H1 (cell line): ENCODE measurements at regions not wholly inside any gene's neighbourhood (a gene's known extent, or its start where the extent isn't known, plus 50 kb on each side); places are given as distances from the start of the nearest gene placed in this dataset.

Source experiments
- ASH2L ChIP-seq: fragments of 200-600, 300-600 bp; sonication (generic); IDR thresholded peaks from one replicate; pipeline ENCODE4 v1.7.1; 2017; ENCODE audit warnings: low read length
- BRCA1 ChIP-seq: IDR thresholded peaks from 2 replicates; pipeline ENCODE4 v1.6.1; 2012; ENCODE audit warnings: low read depth, low read length, improper control_type of control experiment
- KDM4A ChIP-seq: IDR thresholded peaks from one replicate; pipeline ENCODE4 v1.7.1; 2012; ENCODE audit warnings: low read depth, mild to moderate bottlenecking, moderate library complexity, low read length, inconsistent platforms; ENCODE audit not compliant: severe bottlenecking
- TAF7 ChIP-seq: optimal IDR thresholded peaks from 2 replicates; pipeline ENCODE3; 2011; ENCODE audit warnings: low read depth, mild to moderate bottlenecking, inconsistent platforms, low read length, moderate library complexity, borderline replicate concordance
- ZNF274 ChIP-seq: IDR thresholded peaks from 2 replicates; pipeline ENCODE4 v1.7.0; 2012; ENCODE audit warnings: low read length, borderline replicate concordance; ENCODE audit errors: extremely low read depth
- TF ChIP-seq, protein P1 (sequence below): fragments of 300-600 bp; sonication (generic); IDR thresholded peaks from 2 replicates; pipeline ENCODE4 v1.7.1; 2012; ENCODE audit warnings: low read length, moderate library complexity, mild to moderate bottlenecking, inconsistent platforms; ENCODE audit not compliant: insufficient replicate concordance
- TF ChIP-seq, protein P2 (sequence below): IDR thresholded peaks from 2 replicates; pipeline ENCODE4 v1.6.1; 2012; ENCODE audit warnings: inconsistent platforms
- TF ChIP-seq, protein P3 (sequence below): IDR thresholded peaks from 2 replicates; pipeline ENCODE4 v1.6.1; 2012; ENCODE audit warnings: inconsistent platforms

DNA sequence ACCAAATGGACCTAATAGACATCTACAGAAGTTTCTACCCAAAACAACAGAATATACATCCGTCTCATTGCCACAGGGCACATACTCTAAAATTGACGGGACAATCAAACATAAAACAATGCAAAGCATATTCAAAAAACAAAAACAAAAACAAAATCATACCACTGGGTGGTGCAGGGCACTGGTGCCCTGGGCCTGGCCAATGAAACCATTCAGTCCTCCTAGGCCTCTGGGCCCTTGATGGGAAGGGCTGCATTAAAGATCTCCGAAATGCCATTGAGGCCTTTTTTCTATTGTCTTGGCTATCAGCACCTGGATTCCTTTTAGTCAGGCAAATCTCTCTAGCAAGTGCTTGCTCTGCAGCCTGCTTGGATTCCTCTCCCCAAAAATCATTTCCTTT lies 213.9 kb upstream of the ZCCHC13 start (continued):
- TF ChIP-seq, protein P1, sequence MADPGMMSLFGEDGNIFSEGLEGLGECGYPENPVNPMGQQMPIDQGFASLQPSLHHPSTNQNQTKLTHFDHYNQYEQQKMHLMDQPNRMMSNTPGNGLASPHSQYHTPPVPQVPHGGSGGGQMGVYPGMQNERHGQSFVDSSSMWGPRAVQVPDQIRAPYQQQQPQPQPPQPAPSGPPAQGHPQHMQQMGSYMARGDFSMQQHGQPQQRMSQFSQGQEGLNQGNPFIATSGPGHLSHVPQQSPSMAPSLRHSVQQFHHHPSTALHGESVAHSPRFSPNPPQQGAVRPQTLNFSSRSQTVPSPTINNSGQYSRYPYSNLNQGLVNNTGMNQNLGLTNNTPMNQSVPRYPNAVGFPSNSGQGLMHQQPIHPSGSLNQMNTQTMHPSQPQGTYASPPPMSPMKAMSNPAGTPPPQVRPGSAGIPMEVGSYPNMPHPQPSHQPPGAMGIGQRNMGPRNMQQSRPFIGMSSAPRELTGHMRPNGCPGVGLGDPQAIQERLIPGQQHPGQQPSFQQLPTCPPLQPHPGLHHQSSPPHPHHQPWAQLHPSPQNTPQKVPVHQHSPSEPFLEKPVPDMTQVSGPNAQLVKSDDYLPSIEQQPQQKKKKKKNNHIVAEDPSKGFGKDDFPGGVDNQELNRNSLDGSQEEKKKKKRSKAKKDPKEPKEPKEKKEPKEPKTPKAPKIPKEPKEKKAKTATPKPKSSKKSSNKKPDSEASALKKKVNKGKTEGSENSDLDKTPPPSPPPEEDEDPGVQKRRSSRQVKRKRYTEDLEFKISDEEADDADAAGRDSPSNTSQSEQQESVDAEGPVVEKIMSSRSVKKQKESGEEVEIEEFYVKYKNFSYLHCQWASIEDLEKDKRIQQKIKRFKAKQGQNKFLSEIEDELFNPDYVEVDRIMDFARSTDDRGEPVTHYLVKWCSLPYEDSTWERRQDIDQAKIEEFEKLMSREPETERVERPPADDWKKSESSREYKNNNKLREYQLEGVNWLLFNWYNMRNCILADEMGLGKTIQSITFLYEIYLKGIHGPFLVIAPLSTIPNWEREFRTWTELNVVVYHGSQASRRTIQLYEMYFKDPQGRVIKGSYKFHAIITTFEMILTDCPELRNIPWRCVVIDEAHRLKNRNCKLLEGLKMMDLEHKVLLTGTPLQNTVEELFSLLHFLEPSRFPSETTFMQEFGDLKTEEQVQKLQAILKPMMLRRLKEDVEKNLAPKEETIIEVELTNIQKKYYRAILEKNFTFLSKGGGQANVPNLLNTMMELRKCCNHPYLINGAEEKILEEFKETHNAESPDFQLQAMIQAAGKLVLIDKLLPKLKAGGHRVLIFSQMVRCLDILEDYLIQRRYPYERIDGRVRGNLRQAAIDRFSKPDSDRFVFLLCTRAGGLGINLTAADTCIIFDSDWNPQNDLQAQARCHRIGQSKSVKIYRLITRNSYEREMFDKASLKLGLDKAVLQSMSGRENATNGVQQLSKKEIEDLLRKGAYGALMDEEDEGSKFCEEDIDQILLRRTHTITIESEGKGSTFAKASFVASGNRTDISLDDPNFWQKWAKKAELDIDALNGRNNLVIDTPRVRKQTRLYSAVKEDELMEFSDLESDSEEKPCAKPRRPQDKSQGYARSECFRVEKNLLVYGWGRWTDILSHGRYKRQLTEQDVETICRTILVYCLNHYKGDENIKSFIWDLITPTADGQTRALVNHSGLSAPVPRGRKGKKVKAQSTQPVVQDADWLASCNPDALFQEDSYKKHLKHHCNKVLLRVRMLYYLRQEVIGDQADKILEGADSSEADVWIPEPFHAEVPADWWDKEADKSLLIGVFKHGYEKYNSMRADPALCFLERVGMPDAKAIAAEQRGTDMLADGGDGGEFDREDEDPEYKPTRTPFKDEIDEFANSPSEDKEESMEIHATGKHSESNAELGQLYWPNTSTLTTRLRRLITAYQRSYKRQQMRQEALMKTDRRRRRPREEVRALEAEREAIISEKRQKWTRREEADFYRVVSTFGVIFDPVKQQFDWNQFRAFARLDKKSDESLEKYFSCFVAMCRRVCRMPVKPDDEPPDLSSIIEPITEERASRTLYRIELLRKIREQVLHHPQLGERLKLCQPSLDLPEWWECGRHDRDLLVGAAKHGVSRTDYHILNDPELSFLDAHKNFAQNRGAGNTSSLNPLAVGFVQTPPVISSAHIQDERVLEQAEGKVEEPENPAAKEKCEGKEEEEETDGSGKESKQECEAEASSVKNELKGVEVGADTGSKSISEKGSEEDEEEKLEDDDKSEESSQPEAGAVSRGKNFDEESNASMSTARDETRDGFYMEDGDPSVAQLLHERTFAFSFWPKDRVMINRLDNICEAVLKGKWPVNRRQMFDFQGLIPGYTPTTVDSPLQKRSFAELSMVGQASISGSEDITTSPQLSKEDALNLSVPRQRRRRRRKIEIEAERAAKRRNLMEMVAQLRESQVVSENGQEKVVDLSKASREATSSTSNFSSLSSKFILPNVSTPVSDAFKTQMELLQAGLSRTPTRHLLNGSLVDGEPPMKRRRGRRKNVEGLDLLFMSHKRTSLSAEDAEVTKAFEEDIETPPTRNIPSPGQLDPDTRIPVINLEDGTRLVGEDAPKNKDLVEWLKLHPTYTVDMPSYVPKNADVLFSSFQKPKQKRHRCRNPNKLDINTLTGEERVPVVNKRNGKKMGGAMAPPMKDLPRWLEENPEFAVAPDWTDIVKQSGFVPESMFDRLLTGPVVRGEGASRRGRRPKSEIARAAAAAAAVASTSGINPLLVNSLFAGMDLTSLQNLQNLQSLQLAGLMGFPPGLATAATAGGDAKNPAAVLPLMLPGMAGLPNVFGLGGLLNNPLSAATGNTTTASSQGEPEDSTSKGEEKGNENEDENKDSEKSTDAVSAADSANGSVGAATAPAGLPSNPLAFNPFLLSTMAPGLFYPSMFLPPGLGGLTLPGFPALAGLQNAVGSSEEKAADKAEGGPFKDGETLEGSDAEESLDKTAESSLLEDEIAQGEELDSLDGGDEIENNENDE = no peak
- TF ChIP-seq ASH2L (no peak), ZNF274 (no peak), KDM4A (no peak), BRCA1 (no peak), TAF7 (no peak)
- TF ChIP-seq, protein P2, sequence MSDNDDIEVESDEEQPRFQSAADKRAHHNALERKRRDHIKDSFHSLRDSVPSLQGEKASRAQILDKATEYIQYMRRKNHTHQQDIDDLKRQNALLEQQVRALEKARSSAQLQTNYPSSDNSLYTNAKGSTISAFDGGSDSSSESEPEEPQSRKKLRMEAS = no peak
- TF ChIP-seq, protein P3, sequence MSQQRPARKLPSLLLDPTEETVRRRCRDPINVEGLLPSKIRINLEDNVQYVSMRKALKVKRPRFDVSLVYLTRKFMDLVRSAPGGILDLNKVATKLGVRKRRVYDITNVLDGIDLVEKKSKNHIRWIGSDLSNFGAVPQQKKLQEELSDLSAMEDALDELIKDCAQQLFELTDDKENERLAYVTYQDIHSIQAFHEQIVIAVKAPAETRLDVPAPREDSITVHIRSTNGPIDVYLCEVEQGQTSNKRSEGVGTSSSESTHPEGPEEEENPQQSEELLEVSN = no peak
